ENCODE measurements at regions not wholly inside any gene's neighbourhood (a gene's known extent, or its start where the extent isn't known, plus 50 kb on each side); places are given as distances from the start of the nearest gene placed in this dataset.

GRCh38 chr6:154653853-154654252 lies 79.4 kb upstream of the SCAF8 start:
- Histone ChIP-seq H3K9me2 (no peaks in the 10 kb centered on the region), H3K4me2 (peak overlapping the region; percentile 40), H3K36me3 (replicated peaks in 1 of 2; ENCODE audit: control insufficient read depth in 1 of 2, insufficient read depth in 2 of 2, low read length in 1 of 2) (no peaks in the 10 kb centered on the region), H3K9me3 (no peaks in the 10 kb centered on the region), H3K27me3 (ENCODE audit: insufficient read depth) (no peaks in the 10 kb centered on the region), H3F3A (replicated peaks; ENCODE audit: insufficient read depth) (peaks cover 6% of the 10 kb centered on the region), H3K79me2 (ENCODE audit: insufficient read depth) (no peaks in the 10 kb centered on the region), H3K27ac (ENCODE audit: low read depth in 2 of 2, low read length in 1 of 2) (peak overlapping the region; percentile 36 to 66; a peak in 3 of 4 replicates), H3K4me3 (ENCODE audit: low read depth in 2 of 2, low read length in 1 of 2) (no peak overlapping the region), H3K9ac (no peak overlapping the region), H4K20me1 (ENCODE audit: insufficient read depth) (no peaks in the 10 kb centered on the region), H2AFZ (ENCODE audit: low read depth) (peak overlapping the region; percentile 64), H3K4me1 (ENCODE audit: control insufficient read depth in 1 of 2, insufficient read depth in 2 of 2, low read depth in 1 of 2, low read length in 1 of 2) (no peaks in the 10 kb centered on the region; a peak in 1 of 4 replicates)
- CTCF ChIA-PET = interaction anchor here (1.0 to 1.3 kb wide), 3 partner anchors 20 to 152 kb away, joined by 3 to 5 read pairs (median 4); no protein-coding TSS in a partner anchor
- 24% methylated on average over 4 of the region's 4 CpGs for WGBS (ENCODE audit: low lambda C conversion rate)
- POLR2A ChIA-PET = no interaction called here
- TF ChIP-seq IRF3 (IDR thresholded peaks at IDR 0.05; ENCODE audit: low read depth, low read length) (no peak), TEAD4 (IDR thresholded peaks at IDR 0.05; ENCODE audit: borderline replicate concordance, insufficient read depth) (no peak), MXI1 (IDR thresholded peaks at IDR 0.05; ENCODE audit: low read depth, low read length) (no peak), GATA2 (CRISPR knock-in tag; IDR thresholded peaks at IDR 0.05) (no peak), USF1 (IDR thresholded peaks at IDR 0.05; ENCODE audit: borderline replicate concordance, low read depth) (no peak), JUND (IDR thresholded peaks at IDR 0.05) (no peak), POLR2AphosphoS5 (IDR thresholded peaks at IDR 0.05; ENCODE audit: low read depth, low read length) (no peak), SMC3 (IDR thresholded peaks at IDR 0.05; ENCODE audit: low read depth, low read length) (no peak), FOSL2 (IDR thresholded peaks at IDR 0.05; ENCODE audit: borderline replicate concordance, low read depth) (no peak), NFIC (IDR thresholded peaks at IDR 0.05; ENCODE audit: borderline replicate concordance) (no peak), RFX5 (IDR thresholded peaks at IDR 0.05; ENCODE audit: low read length) (no peak), FOXJ3 (CRISPR knock-in tag; IDR thresholded peaks at IDR 0.05) (no peak), PBX3 (IDR thresholded peaks at IDR 0.05) (no peak), TAF1 (IDR thresholded peaks at IDR 0.05; ENCODE audit: borderline replicate concordance, low read depth, low read length) (no peak), RCOR1 (IDR thresholded peaks at IDR 0.05; ENCODE audit: low read length) (no peak), YY1 (IDR thresholded peaks at IDR 0.05; ENCODE audit: low read depth) (no peak)
- no peak for DNase-seq

GRCh38 chr6:154656660-154657059 lies 76.6 kb upstream of the SCAF8 start:
- Histone ChIP-seq H3K27ac (ENCODE audit: low read depth in 2 of 2, low read length in 1 of 2) (no peak overlapping the region), H3K4me1 (ENCODE audit: control insufficient read depth in 1 of 2, insufficient read depth in 2 of 2, low read depth in 1 of 2, low read length in 1 of 2) (no peaks in the 10 kb centered on the region; a peak in 1 of 4 replicates), H4K20me1 (ENCODE audit: insufficient read depth) (no peaks in the 10 kb centered on the region), H3K79me2 (ENCODE audit: insufficient read depth) (no peaks in the 10 kb centered on the region), H3F3A (replicated peaks; ENCODE audit: insufficient read depth) (peaks cover 6% of the 10 kb centered on the region), H3K9me3 (no peaks in the 10 kb centered on the region), H3K36me3 (replicated peaks in 1 of 2; ENCODE audit: control insufficient read depth in 1 of 2, insufficient read depth in 2 of 2, low read length in 1 of 2) (no peaks in the 10 kb centered on the region), H3K9me2 (no peaks in the 10 kb centered on the region), H3K4me2 (no peak overlapping the region), H2AFZ (ENCODE audit: low read depth) (no peak overlapping the region), H3K9ac (no peak overlapping the region), H3K4me3 (ENCODE audit: low read depth in 2 of 2, low read length in 1 of 2) (no peak overlapping the region), H3K27me3 (ENCODE audit: insufficient read depth) (no peaks in the 10 kb centered on the region)
- CTCF ChIA-PET = no interaction called here
- 97% methylated on average over 2 of the region's 2 CpGs for WGBS (ENCODE audit: low lambda C conversion rate)
- POLR2A ChIA-PET = no interaction called here
- no peak for DNase-seq
- TF ChIP-seq CTCF (IDR thresholded peaks at IDR 0.05) = no peak
- TF ChIP-seq REST (IDR thresholded peaks at IDR 0.05; ENCODE audit: low read depth, low read length) = no peak
- no peak for TF ChIP-seq EZH2phosphoT487 (IDR thresholded peaks at IDR 0.05; ENCODE audit: borderline replicate concordance, low read depth)
- no peak for TF ChIP-seq USF1 (IDR thresholded peaks at IDR 0.05; ENCODE audit: borderline replicate concordance, low read depth)
